HEK293 (cell line): ENCODE measurements at regions not wholly inside any gene's neighbourhood (a gene's known extent, or its start where the extent isn't known, plus 50 kb on each side); places are given as distances from the start of the nearest gene placed in this dataset.

ENCODE experiments used
- CTCF ChIA-PET: fragments of 350-600 bp; formaldehyde crosslinking; extraction: SDS; loops from one replicate; lab custom pipeline; 2021; ENCODE audit warnings: antibody characterized with exemption; lab: Yijun Ruan, JAX
- POLR2A ChIA-PET: fragments of 300-600 bp; formaldehyde crosslinking; extraction: SDS; loops from one replicate; lab custom pipeline; 2020; ENCODE audit warnings: antibody characterized with exemption, inconsistent platforms; lab: Yijun Ruan, JAX
- H3K27ac ChIP-seq: fragments of 200-500 bp; sonication (Bioruptor generic); 2 replicates; pipeline ENCODE4 v1.5.1; 2014; ENCODE audit warnings: low read depth, low read length, control low read depth, inconsistent platforms; ENCODE audit errors: extremely low read depth
- H3K36me3 ChIP-seq, 2 experiments: fragments of 200-500 bp in 1 of 2; sonication (Bioruptor generic) in 1 of 2; 1 replicate in 1 of 2; 2 replicates in 1 of 2; pipeline ENCODE4 v1.5.1; 2014 to 2017; ENCODE audit warnings: inconsistent platforms in 2 of 2, low read length in 2 of 2; ENCODE audit not compliant: control insufficient read depth in 2 of 2, insufficient read depth in 1 of 2
- H3K4me1 ChIP-seq: fragments of 200-500 bp; sonication (Bioruptor generic); 2 replicates; pipeline ENCODE4 v1.5.1; 2014; ENCODE audit warnings: mild to moderate bottlenecking, low read length, inconsistent platforms; ENCODE audit not compliant: control insufficient read depth, insufficient read depth
- H3K4me3 ChIP-seq: 2 replicates; pipeline ENCODE4 v1.5.1; 2011; ENCODE audit warnings: low read depth, mild to moderate bottlenecking, control low read depth, low read length, moderate library complexity
- H3K9me3 ChIP-seq: fragments of 200-500 bp; sonication (Bioruptor generic); 2 replicates; pipeline ENCODE4 v1.5.1; 2014; ENCODE audit warnings: low read depth, low read length, inconsistent platforms; ENCODE audit not compliant: control insufficient read depth, insufficient read depth
- EGR2 ChIP-seq: fragments of 450-650 bp; formaldehyde crosslinking; IDR thresholded peaks from 2 replicates; pipeline ENCODE4 v1.5.1; 2016; ENCODE audit warnings: low read depth, missing biosample characterization, missing genetic modification characterization
- ZNF23 ChIP-seq: fragments of 450-650 bp; formaldehyde crosslinking; IDR thresholded peaks from 2 replicates; pipeline ENCODE4 v1.5.1; 2016; ENCODE audit warnings: missing biosample characterization, missing genetic modification characterization, borderline replicate concordance
- ZNF239 ChIP-seq: fragments of 450-650 bp; formaldehyde crosslinking; IDR thresholded peaks from 2 replicates; pipeline ENCODE4 v1.5.1; 2016; ENCODE audit warnings: missing biosample characterization, missing genetic modification characterization
- ZNF324 ChIP-seq: fragments of 450-650 bp; formaldehyde crosslinking; IDR thresholded peaks from 2 replicates; pipeline ENCODE4 v1.5.1; 2016; ENCODE audit warnings: missing biosample characterization, missing genetic modification characterization
- ZNF394 ChIP-seq: fragments of 450-650 bp; formaldehyde crosslinking; IDR thresholded peaks from 2 replicates; pipeline ENCODE4 v1.5.1; 2016; ENCODE audit warnings: missing biosample characterization, missing genetic modification characterization, mild to moderate bottlenecking, moderate library complexity, borderline replicate concordance
- ZNF561 ChIP-seq: fragments of 450-650 bp; IDR thresholded peaks from 2 replicates; pipeline ENCODE4 v1.5.1; 2018; ENCODE audit warnings: missing biosample characterization, missing genetic modification characterization, borderline replicate concordance
- ZNF596 ChIP-seq: fragments of 450-650 bp; IDR thresholded peaks from 2 replicates; pipeline ENCODE4 v1.5.0; 2018; ENCODE audit warnings: missing biosample characterization, mild to moderate bottlenecking, missing genetic modification characterization, moderate library complexity
- ZNF629 ChIP-seq: fragments of 450-650 bp; formaldehyde crosslinking; IDR thresholded peaks from 2 replicates; pipeline ENCODE4 v1.5.1; 2017; ENCODE audit warnings: missing biosample characterization, missing genetic modification characterization
- ZNF654 ChIP-seq: fragments of 450-650 bp; formaldehyde crosslinking; IDR thresholded peaks from 2 replicates; pipeline ENCODE4 v1.5.1; 2016; ENCODE audit warnings: low read depth, missing biosample characterization, missing genetic modification characterization
- ZNF658 ChIP-seq: fragments of 450-650 bp; formaldehyde crosslinking; IDR thresholded peaks from 2 replicates; pipeline ENCODE4; 2016; ENCODE audit warnings: missing biosample characterization, missing genetic modification characterization
- ZNF76 ChIP-seq: fragments of 450-650 bp; formaldehyde crosslinking; IDR thresholded peaks from 2 replicates; pipeline ENCODE4; 2016; ENCODE audit warnings: low read depth, missing biosample characterization, missing genetic modification characterization, borderline replicate concordance
- ZNF791 ChIP-seq: fragments of 450-650 bp; formaldehyde crosslinking; IDR thresholded peaks from 2 replicates; pipeline ENCODE4 v1.5.1; 2016; ENCODE audit warnings: missing biosample characterization, missing genetic modification characterization
- ZXDB ChIP-seq: fragments of 450-650 bp; formaldehyde crosslinking; IDR thresholded peaks from 2 replicates; pipeline ENCODE4 v1.5.1; 2016; ENCODE audit warnings: missing biosample characterization, missing genetic modification characterization
- TF ChIP-seq, protein P1 (sequence below): fragments of 450-650 bp; formaldehyde crosslinking; IDR thresholded peaks from 2 replicates; pipeline ENCODE4 v1.5.1; 2016; ENCODE audit warnings: missing biosample characterization, missing genetic modification characterization
- TF ChIP-seq, protein P2 (sequence below): fragments of 450-650 bp; formaldehyde crosslinking; IDR thresholded peaks from 2 replicates; pipeline ENCODE4 v1.5.1; 2016; ENCODE audit warnings: missing biosample characterization, missing genetic modification characterization
- TF ChIP-seq, protein P3 (sequence below): fragments of 450-650 bp; formaldehyde crosslinking; IDR thresholded peaks from 2 replicates; pipeline ENCODE4 v1.5.0; 2017; ENCODE audit warnings: missing biosample characterization, missing genetic modification characterization, borderline replicate concordance
- TF ChIP-seq, protein P4 (sequence below): fragments of 450-650 bp; formaldehyde crosslinking; IDR thresholded peaks from 2 replicates; pipeline ENCODE4 v1.5.1; 2016; ENCODE audit warnings: missing biosample characterization, missing genetic modification characterization
- TF ChIP-seq, protein P5 (sequence below): fragments of 450-650 bp; formaldehyde crosslinking; IDR thresholded peaks from 2 replicates; pipeline ENCODE4 v1.5.1; 2016; ENCODE audit warnings: missing biosample characterization, missing genetic modification characterization

DNA sequence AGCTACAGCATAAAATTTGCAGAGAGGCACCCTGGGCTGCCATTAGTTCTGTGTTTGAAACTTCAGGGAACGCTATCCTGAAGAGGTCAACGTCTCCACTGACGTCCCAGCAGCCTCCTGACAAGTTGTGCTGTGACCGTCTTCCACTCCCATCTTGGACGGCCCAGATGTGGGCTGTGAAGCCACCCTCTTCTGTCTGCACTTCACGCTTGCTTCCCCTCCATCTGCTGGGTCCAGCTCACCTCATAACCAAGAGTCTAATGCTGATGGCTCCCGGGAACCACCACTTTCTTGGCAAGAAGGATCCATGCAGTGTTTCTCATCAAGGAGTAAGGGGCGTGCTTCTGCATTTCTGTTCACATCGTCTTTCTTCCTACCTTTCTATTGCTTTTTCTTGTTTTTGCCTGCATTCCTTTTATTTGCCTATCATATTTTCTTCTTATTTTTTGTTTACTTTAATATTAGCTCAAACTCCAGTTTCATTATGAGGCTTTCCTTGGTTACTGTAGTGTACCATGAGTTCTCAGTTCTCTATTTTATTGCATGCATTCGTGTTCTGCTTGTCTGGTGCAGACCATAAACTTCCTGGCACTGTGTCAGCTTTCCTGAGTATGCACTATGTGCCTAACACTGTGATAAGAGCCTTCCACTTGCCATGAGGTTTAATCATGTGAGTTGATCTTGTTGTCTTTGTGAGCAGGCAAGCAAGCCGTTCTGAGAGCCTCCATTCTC, 631.8 kb upstream of the RAB6C start:
- H3K4me1 ChIP-seq, result no peaks in the 10 kb centered on the region
- H3K27ac ChIP-seq, result no peak overlapping the region
- no peaks in the 10 kb centered on the region for H3K9me3 ChIP-seq
- H3K36me3 ChIP-seq, result no peaks in the 10 kb centered on the region
- ChIA-PET POLR2A (no interaction called here), CTCF (interaction anchor here (0.6 kb wide), 2 partner anchors 12 to 674 kb away, joined by 3 read pairs; no protein-coding TSS in a partner anchor)
- TF ChIP-seq ZNF658 (tag by site-specific recombination) (no peak), ZNF791 (tag by site-specific recombination) (no peak), ZNF394 (tag by site-specific recombination) (no peak), ZNF596 (tag by site-specific recombination) (no peak)
- TF ChIP-seq, protein P1, sequence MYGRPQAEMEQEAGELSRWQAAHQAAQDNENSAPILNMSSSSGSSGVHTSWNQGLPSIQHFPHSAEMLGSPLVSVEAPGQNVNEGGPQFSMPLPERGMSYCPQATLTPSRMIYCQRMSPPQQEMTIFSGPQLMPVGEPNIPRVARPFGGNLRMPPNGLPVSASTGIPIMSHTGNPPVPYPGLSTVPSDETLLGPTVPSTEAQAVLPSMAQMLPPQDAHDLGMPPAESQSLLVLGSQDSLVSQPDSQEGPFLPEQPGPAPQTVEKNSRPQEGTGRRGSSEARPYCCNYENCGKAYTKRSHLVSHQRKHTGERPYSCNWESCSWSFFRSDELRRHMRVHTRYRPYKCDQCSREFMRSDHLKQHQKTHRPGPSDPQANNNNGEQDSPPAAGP (tag by site-specific recombination), result no peak
- TF ChIP-seq, protein P2, sequence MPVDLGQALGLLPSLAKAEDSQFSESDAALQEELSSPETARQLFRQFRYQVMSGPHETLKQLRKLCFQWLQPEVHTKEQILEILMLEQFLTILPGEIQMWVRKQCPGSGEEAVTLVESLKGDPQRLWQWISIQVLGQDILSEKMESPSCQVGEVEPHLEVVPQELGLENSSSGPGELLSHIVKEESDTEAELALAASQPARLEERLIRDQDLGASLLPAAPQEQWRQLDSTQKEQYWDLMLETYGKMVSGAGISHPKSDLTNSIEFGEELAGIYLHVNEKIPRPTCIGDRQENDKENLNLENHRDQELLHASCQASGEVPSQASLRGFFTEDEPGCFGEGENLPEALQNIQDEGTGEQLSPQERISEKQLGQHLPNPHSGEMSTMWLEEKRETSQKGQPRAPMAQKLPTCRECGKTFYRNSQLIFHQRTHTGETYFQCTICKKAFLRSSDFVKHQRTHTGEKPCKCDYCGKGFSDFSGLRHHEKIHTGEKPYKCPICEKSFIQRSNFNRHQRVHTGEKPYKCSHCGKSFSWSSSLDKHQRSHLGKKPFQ (tag by site-specific recombination), result no peak
- TF ChIP-seq, protein P3, sequence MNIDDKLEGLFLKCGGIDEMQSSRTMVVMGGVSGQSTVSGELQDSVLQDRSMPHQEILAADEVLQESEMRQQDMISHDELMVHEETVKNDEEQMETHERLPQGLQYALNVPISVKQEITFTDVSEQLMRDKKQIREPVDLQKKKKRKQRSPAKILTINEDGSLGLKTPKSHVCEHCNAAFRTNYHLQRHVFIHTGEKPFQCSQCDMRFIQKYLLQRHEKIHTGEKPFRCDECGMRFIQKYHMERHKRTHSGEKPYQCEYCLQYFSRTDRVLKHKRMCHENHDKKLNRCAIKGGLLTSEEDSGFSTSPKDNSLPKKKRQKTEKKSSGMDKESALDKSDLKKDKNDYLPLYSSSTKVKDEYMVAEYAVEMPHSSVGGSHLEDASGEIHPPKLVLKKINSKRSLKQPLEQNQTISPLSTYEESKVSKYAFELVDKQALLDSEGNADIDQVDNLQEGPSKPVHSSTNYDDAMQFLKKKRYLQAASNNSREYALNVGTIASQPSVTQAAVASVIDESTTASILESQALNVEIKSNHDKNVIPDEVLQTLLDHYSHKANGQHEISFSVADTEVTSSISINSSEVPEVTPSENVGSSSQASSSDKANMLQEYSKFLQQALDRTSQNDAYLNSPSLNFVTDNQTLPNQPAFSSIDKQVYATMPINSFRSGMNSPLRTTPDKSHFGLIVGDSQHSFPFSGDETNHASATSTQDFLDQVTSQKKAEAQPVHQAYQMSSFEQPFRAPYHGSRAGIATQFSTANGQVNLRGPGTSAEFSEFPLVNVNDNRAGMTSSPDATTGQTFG, result no peak
- TF ChIP-seq, protein P4, sequence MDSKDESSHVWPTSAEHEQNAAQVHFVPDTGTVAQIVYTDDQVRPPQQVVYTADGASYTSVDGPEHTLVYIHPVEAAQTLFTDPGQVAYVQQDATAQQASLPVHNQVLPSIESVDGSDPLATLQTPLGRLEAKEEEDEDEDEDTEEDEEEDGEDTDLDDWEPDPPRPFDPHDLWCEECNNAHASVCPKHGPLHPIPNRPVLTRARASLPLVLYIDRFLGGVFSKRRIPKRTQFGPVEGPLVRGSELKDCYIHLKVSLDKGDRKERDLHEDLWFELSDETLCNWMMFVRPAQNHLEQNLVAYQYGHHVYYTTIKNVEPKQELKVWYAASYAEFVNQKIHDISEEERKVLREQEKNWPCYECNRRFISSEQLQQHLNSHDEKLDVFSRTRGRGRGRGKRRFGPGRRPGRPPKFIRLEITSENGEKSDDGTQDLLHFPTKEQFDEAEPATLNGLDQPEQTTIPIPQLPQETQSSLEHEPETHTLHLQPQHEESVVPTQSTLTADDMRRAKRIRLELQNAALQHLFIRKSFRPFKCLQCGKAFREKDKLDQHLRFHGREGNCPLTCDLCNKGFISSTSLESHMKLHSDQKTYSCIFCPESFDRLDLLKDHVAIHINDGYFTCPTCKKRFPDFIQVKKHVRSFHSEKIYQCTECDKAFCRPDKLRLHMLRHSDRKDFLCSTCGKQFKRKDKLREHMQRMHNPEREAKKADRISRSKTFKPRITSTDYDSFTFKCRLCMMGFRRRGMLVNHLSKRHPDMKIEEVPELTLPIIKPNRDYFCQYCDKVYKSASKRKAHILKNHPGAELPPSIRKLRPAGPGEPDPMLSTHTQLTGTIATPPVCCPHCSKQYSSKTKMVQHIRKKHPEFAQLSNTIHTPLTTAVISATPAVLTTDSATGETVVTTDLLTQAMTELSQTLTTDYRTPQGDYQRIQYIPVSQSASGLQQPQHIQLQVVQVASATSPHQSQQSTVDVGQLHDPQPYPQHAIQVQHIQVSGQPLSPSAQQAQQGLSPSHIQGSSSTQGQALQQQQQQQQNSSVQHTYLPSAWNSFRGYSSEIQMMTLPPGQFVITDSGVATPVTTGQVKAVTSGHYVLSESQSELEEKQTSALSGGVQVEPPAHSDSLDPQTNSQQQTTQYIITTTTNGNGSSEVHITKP, result no peak
- H3K4me3 ChIP-seq, result no peak overlapping the region

DNA sequence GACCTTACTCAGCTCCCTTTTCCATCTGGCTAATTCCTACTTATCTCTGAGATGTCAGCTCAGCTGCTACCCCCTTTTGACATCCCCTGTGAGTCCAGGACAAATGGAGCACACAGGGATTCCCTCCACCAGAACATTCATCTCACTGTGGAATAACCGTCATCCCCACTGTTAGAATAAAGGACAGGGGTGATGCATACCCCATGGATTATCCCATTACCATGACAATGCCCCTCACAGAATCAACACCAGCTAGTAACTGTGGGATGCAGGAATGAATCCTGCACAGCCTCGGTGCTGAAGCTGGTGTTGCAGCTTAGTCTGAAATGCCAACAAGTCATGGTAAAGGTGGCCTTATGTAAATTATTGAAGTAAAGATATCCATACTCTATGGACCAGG, 624.8 kb upstream of the RAB6C start:
- Histone ChIP-seq H3K9me3 (no peaks in the 10 kb centered on the region), H3K4me1 (no peaks in the 10 kb centered on the region), H3K27ac (no peak overlapping the region), H3K36me3 (no peaks in the 10 kb centered on the region), H3K4me3 (no peak overlapping the region)
- no peak for TF ChIP-seq ZXDB (tag by site-specific recombination)
- no peak for TF ChIP-seq EGR2 (tag by site-specific recombination)
- CTCF ChIA-PET, result no interaction called here
- POLR2A ChIA-PET, result no interaction called here

DNA sequence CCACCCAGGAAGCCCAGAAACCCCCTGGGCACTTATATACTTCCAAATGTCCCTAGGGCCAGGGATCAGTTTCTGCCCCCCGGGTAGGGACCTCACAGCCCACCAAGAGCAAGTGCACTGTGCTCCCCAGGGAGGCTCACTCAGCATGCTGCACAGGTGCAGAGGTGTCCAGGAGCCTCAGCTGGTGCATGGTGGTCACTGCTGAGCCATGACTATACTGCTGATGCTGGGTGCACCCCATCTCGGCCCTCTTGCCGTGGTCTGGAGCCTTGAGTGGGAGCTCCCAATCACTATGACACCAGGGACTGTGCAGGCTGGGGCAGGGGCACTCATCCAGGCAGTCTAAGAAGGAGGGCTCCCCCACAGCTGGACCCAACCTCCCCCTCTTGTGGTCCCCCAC, 617.8 kb upstream of the RAB6C start:
- CTCF ChIA-PET, result no interaction called here
- TF ChIP-seq ZNF596 (tag by site-specific recombination) (no peak), ZNF23 (tag by site-specific recombination) (no peak), ZNF561 (no peak), ZNF239 (tag by site-specific recombination) (no peak), ZNF76 (tag by site-specific recombination) (no peak), ZNF629 (no peak), ZNF654 (no peak), ZNF324 (tag by site-specific recombination) (no peak)
- TF ChIP-seq, protein P5, sequence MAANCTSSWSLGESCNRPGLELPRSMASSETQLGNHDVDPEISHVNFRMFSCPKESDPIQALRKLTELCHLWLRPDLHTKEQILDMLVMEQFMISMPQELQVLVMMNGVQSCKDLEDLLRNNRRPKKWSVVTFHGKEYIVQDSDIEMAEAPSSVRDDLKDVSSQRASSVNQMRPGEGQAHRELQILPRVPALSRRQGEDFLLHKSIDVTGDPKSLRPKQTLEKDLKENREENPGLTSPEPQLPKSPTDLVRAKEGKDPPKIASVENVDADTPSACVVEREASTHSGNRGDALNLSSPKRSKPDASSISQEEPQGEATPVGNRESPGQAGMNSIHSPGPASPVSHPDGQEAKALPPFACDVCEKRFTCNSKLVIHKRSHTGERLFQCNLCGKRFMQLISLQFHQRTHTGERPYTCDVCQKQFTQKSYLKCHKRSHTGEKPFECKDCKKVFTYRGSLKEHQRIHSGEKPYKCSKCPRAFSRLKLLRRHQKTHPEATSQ (tag by site-specific recombination), result no peak
- TF ChIP-seq, protein P2 (tag by site-specific recombination), result no peak

More for the DNA sequence above, 617.8 kb upstream of the RAB6C start:
- Histone ChIP-seq H3K27ac (no peak overlapping the region), H3K4me3 (no peak overlapping the region), H3K36me3 (no peaks in the 10 kb centered on the region), H3K9me3 (no peaks in the 10 kb centered on the region), H3K4me1 (no peaks in the 10 kb centered on the region)
- POLR2A ChIA-PET, result no interaction called here
